HG03460 (cell line): ENCODE measurements at regions not wholly inside any gene's neighbourhood (a gene's known extent, or its start where the extent isn't known, plus 50 kb on each side); places are given as distances from the start of the nearest gene placed in this dataset.

ENCODE experiments used
- ATAC-seq: cut with Tn5 transposase; IDR thresholded peaks from one replicate; pipeline ENCODE4 v1.9.1; 2021; ENCODE audit not compliant: unreplicated experiment

- ATAC-seq: no peak
Measured at GRCh38 chr6:156026486-156027247, 571.0 kb upstream of the NOX3 start.

DNA sequence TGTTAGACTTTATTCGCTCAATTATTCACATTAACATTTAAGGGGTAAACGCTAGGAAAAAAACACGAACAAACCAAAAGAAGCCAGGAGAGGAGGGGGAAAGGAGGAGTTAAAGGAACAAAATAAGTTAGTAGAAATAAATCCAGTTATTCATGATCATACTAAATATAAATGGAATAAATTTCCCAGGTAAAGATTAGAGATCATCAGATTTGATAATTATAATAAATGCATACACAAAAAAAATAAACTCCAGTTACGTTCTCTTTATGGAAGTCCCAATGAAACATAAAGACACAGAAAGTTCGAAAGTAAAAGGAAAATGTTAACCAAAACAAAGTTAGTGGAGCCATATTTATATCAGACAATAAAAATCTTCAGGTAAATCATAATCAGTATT is 568.7 kb upstream of the NOX3 start:
- no peak for ATAC-seq

DNA sequence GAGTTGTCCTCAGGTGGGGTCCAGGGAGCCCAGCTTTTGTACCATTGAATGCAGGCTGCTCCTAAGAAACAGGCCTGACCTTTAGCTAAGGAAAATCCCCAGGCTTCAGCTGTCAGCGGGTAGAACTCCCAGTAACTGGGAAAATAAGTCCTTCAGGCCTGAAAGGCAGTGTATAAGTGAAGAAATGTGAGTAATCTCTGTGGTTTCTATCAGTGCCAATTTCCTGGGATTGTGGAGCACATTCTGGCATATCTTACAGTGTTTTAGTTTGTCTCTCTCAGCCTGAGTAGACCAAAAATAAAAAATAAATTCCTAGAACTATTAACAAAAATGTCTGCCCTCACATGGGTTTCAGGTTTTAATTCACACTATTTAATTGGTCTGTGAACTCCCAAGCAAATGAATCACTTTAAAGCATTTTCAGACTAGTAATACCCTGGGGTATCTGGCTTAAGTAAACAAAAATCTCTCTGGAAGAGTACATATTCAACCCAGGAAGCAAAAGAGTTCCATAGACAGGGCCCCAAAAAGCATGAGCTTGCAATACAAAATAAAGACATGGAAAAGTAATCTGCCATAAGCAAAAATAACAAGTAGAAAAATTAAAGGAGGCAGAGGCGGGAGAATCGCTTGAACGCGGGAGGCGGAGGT is 566.2 kb upstream of the NOX3 start:
- ATAC-seq: no peak

DNA sequence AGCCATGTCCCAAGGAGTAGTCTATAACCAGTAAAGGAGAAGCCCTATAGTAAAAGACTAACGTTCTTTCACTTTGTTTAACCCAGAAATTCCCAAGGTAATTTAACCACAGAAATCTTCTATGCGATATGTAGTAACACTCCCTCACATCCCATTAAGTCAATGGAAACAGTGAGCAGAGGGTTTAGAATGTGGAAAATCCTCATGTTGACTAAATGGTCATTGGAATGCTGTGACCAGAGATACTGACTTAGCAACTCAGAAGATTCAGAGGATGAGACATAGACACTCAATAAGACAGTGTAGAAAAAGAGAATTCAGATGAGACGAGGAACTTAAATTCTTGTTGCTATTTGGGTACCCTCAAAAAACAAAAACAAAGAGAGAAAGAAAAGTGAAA is 562.2 kb upstream of the NOX3 start:
- ATAC-seq: no peak

DNA sequence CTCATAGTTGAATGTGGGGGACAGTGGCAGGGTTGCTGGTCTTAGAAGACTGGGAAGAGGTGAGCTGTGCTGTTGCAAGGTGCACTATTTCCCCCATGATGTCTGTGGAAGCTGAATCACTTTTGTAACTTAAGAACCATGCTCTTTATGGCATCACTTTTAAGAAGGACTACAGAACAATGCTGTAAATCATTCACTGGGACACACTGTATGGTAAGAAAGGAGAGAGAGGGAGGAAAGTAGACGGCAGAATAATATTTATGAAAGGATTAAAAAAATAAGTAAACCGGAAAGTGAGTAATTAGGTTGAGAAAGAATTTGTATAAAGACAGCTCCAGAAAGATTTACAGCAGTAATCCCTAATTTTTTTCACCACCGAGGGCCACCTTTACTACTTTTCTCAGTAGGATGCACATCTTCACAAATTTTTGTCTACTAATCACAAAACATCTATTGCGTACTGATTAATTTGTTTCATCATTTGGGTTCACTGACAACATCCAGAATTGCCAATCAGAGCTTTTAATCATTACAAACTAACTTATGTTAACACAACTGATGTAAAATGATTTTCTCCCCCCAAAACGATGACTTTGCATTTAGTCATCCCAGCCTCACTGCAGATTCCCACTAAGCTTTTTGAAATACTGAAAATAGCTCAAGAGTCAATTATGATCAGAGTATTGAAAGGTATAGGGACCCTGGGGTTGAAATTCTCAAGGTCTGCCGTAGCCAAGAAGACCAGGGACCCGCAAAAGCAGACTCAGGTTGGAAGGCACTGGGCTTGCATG is 560.7 kb upstream of the NOX3 start:
- no peak for ATAC-seq

DNA sequence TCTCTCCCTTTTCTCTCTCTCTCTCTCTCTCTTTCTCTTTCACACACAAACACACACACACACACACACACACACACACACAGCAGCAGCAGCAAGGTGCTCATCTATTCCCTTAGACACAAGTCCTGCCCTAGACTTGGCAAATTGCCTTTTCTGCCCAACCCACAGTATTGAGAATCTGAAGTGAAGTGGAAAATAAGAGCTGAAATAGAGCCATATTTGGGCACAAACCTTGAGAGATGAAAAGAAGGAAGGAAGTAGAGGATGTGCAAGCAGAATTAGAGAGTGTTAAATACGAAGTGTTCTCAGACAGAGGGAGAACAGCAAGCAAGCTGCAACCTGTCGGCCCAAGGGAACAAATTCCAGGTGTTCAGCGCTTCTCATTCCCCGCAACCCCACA is 557.5 kb upstream of the NOX3 start:
- no peak for ATAC-seq

DNA sequence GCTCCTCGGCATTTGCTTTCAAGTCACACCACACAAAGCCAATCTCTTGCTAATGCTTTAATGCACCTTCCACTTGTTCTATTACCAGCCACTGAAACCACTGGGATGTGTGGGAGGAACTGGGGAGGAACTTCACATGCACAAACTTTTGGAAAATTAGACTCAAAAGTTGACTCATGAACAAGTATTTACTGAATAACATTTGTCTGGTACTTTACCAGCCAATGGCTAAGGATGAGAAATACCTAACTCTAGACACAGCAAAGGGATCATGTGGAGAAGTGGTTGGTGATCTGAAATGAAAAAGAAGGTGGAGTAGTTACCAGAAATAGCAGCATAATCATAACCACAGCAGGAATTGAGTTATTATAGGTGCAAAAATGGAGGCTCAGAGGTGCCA is 554.0 kb upstream of the NOX3 start:
- no peak for ATAC-seq

DNA sequence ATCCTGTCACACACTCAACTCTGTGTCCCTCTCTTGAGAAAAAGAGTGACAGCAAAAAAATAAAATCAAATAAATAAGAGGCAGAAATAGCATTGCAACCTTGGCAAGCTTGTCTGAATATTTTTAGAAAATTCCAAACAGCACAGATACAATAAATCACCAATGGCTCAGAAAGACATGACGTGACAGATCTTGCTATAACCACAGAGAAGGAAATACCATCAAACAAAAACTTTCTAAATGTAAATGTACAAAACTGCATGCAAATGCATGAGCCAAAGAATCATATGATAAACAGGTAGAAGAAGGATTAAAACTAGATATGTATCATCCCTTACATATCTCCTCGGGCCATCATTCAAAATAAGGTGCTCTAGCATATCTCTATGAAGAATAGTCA is 549.2 kb upstream of the NOX3 start:
- no peak for ATAC-seq

GRCh38 chr6:155996151-155996550 is 540.5 kb upstream of the NOX3 start:
- ATAC-seq: no peak

DNA sequence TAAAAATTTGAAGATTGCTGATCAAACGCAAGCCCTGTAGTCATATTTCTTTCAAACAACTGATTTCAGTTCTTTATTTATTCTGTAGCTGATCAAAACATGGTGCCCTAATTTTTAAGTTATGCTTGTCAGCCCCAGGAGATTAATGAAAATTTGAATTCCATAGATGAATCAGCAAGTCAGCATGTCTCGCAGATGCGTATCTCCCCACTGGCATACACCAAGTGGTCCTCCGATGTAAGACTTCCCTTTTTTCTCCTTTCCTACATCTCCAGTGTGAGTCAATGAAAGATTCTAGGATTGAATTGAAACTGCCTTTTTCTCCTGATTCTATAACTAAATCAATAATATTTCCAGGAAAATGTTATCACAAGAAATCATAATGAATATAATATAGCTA is 539.6 kb upstream of the NOX3 start:
- ATAC-seq: no peak

- no peak for ATAC-seq
Measured at GRCh38 chr6:155994086-155994485, 538.4 kb upstream of the NOX3 start.

DNA sequence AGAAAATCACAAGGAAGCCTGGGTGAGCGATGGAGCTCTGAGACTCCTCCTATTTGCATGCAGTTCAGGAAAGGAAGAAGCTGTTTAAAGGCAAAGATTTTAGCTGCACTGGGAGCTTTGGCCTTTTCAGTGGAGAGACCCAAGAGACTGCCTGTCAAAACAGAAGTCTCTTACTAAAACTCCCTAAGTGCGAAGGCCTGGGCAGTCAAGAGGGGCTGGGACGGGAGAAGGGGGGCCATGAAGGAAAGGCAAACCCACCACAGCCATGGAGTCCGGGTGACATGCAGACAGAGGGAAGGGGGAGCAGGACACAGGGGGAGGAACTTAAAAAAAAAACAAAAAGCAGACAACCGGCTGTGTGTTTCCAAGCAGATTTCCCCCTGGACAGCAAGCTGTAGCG is 537.6 kb upstream of the NOX3 start:
- ATAC-seq: no peak

- no peak for ATAC-seq
Measured at GRCh38 chr6:155985660-155986138, 530.1 kb upstream of the NOX3 start.

DNA sequence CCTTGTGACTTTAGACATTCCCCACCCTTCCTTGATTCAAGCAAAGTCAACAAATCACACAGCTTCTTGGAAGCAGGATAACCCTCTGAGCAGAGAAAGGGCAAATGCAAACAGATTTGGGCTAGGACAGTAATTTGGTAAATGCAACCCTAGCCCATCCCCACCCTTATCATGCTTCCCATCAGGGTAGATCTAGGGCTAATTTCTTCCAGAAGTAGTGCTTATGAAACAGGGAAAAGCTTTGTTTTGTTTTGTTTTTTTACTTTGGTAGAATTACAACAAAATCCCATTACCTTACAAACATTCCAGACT is 525.1 kb upstream of the NOX3 start:
- no peak for ATAC-seq

GRCh38 chr6:155980014-155980767 is 524.6 kb upstream of the NOX3 start:
- no peak for ATAC-seq

DNA sequence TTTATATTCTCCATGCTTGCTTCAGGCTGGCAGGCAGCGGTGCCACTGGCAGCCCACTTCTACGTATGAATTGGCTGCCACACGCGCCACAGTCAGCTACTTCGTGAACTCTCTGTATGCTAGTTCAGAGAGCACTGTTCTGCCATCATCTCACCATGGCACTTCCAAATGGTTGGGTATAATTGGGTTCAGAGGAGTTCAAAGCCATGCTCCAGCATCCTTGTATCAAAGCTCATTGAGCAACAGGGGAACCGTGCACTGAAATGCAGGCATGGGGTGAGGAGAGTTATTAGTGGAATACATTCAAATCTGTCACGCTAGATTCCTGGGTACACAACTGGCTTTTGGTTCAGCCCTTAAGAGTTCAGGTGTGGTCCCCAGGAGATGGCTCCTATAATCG is 519.9 kb upstream of the NOX3 start:
- no peak for ATAC-seq

DNA sequence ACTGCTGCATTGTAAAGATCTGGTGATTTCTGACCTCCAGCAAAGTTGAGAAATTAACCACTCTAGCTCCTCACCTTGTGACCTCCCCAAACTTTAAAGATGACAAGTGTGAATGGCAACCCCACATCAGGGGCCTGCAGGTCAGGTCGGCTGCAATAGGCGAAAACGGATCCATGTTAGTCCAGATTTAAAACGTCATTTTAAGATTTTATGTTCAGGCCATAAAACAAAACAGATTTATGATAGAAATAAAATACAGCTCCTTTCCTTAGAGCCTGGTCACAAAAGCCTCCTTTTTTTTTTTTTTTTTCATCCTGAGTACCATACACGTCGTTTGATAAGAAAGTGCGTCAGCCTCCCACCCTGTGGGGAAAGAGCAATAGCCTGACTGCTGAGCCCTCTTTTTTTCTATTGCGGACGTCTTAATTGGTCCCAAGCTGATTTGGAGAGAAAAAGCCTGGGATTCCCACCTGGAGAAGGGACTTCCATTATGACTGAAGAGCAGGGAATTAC is 519.2 kb upstream of the NOX3 start:
- ATAC-seq: no peak

DNA sequence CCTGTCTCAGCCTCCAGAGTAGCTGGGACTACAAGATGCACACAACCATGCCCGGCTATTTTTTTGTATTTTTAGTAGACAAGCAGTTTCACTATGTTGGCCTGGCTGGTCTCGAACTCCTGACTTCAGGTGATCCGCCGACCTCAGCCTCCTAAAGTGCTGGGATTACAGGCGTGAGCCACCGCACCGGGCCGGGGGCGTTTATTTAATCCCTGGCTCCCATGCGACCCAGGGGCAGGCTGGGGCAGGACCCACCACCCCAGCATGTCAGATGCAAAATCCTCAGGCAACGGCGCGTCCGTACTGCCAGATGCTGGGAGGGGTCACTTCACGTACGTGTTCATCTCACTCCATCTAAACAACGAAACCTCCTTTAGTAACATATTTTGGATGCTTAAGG is 518.7 kb upstream of the NOX3 start:
- ATAC-seq: no peak

DNA sequence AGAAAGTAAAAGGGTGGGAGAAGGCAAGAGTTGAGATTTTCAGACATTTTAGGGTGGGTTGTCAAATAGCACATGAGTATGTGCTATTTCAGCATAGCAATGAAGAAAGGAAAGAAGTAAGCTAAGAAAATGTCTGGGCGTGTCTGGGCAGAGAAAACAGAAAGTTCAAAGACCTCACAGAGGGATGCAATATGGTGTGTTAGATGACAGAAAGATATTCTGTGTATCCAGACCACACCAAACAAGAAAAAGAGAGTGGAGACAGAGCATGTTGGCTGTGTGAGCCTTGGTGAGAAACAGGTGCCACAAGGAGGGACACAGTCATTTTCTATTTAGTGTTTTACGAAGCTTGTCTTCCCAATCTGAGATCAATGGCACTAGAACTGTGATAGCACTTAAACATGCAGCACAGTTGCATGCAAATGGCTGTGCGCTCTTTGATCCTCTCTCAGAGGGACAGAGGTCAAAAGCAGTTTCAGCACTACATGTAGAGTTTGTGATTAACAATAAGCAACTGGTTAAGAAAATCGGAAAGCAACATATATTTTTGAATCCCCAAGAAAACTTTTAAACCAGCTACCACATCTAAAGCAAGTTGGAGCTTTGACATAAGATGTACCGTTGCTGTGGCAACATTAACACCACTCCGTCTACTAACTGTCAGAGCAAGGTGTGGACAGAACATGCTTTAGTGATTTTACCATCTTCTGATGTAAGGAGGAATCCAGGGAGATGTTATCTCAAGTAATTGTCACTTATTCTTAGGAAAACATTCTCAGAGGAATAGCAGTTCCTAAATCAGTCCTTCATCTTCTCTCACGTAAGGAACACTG is 515.5 kb upstream of the NOX3 start:
- ATAC-seq: no peak

DNA sequence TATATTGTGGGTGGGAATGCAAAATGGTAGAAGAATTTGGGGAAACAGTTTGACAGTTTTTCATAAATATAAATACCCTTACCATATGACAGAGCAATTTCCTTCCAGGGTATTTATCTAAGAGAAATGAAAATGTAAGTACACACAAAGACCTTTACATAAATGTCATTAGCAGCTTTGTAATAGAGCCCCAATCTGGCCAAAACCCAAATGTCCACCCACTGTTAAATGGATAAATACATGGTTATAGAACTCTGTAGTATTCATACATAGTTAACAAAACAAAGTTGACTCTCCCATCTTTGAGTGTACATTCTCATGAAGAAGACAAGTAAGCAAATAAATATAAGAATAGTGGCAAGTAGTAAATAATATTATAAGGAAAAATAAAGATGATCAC is 514.8 kb upstream of the NOX3 start:
- no peak for ATAC-seq
